ENCODE measurements at regions not wholly inside any gene's neighbourhood (a gene's known extent, or its start where the extent isn't known, plus 50 kb on each side); places are given as distances from the start of the nearest gene placed in this dataset.

DNA sequence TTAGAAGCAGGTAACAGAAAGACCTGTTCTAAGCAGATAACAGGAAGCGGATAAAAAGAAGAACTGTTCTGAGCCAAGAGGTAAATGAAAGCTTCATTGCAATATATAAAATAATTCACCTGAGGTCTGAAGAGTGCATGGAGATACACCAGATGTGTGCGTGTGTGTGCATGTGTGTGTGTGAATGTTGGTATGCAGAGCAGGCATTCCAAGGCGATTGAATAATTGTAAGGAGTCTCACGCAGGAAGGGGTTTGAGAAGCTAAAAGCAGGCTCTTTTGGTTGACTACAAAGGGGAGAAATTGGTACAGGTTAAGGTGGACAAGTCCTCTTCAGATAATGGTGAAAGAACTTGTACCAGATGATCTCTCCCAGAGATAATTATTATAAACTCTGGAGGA, 450.6 kb downstream of the DNAJB9 start:
- Histone ChIP-seq H3K9me3 (no peaks in the 10 kb centered on the region), H3K4me3 (replicated peaks in 1 of 3) (no peak overlapping the region), H3K27ac (no peak overlapping the region), H3K27me3 (no peaks in the 10 kb centered on the region), H3K36me3 (no peaks in the 10 kb centered on the region), H3K4me1 (no peaks in the 10 kb centered on the region)
- TF ChIP-seq POLR2A (IDR thresholded peaks at IDR 0.05): no peak
- TF ChIP-seq, protein P1, sequence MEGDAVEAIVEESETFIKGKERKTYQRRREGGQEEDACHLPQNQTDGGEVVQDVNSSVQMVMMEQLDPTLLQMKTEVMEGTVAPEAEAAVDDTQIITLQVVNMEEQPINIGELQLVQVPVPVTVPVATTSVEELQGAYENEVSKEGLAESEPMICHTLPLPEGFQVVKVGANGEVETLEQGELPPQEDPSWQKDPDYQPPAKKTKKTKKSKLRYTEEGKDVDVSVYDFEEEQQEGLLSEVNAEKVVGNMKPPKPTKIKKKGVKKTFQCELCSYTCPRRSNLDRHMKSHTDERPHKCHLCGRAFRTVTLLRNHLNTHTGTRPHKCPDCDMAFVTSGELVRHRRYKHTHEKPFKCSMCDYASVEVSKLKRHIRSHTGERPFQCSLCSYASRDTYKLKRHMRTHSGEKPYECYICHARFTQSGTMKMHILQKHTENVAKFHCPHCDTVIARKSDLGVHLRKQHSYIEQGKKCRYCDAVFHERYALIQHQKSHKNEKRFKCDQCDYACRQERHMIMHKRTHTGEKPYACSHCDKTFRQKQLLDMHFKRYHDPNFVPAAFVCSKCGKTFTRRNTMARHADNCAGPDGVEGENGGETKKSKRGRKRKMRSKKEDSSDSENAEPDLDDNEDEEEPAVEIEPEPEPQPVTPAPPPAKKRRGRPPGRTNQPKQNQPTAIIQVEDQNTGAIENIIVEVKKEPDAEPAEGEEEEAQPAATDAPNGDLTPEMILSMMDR (IDR thresholded peaks at IDR 0.05): no peak
- intact Hi-C loops (cut with DNase I): no loop called here
- 65 to 67% methylated on average over 4 of the region's 4 CpGs for WGBS, 2 donors
- no peak for DNase-seq

DNA sequence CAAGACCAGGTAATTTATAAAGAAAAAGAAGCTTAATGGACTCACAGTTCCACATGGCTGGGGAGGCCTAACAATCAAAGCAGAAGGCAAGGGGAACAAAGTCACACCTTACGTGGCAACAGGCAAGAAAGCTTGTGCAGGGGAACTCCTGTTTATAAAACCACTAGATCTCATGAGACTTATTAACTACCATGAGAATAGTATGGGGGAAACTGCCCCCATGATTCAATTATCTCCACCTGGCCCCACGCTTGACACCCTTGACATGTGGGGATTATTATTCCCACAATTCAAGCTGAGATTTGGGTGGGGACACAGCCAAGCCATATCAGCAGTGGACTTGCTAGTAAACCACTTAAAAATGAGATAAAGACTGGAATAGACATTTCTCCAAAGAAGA, 451.7 kb downstream of the DNAJB9 start:
- Histone ChIP-seq H3K4me3 (replicated peaks in 1 of 3) (no peak overlapping the region), H3K36me3 (no peaks in the 10 kb centered on the region), H3K4me1 (no peaks in the 10 kb centered on the region), H3K27me3 (no peaks in the 10 kb centered on the region), H3K27ac (no peak overlapping the region), H3K9me3 (no peaks in the 10 kb centered on the region)
- no peak for DNase-seq
- 82 to 87% methylated on average over 2 of the region's 2 CpGs for WGBS, 2 donors
- intact Hi-C loops (cut with DNase I): no loop called here
- no peak for TF ChIP-seq POLR2A (IDR thresholded peaks at IDR 0.05)
- TF ChIP-seq, protein P1 (IDR thresholded peaks at IDR 0.05): no peak

DNA sequence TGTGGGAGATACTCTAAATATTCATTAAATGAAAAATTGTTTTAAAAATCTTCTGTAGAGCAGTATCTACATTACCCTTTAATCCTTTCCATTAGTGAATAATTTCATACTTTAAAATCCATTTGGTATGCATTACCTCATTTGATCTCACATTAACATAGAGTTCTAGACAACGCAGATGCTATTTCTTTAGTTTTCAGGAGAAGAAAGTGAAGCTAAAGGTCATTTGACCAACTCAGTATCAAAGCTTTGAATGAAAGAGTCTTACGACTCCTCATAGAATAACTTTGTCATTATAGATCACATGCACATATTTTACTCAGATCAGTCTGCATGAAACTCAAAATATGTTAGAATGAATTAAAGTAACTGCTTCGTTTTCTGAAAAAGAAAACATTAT, 460.2 kb downstream of the DNAJB9 start:
- 79 to 85% methylated on average over 3 of the region's 3 CpGs for WGBS, 2 donors

DNA sequence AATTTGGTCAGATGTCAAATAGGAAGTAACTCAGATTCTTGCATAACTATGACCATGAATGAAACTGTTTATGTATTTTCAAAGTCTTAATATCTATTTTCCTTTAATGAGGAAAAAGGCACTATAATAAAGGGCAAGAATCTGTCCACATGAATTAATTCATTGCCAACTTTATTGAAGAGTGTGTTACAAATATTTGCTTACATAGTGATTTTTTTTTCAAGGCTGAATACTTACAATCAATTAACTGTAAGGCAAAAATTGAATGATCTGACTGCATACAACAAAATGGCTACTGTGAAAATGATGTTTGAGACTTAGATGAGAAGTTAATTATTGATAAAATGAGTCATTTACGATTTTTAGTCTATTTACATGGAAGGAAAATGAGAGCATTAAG, 475.0 kb downstream of the DNAJB9 start:
- intact Hi-C loops (cut with DNase I): no loop called here
- Histone ChIP-seq H3K36me3 (no peaks in the 10 kb centered on the region), H3K4me3 (replicated peaks in 1 of 3) (no peak overlapping the region), H3K27me3 (no peaks in the 10 kb centered on the region), H3K4me1 (no peaks in the 10 kb centered on the region), H3K27ac (no peak overlapping the region), H3K9me3 (no peaks in the 10 kb centered on the region)
- DNase-seq: no peak
- WGBS, 2 donors: 69 to 82% methylated on average over 1 of the region's 1 CpG
- no peak for TF ChIP-seq POLR2A (IDR thresholded peaks at IDR 0.05)
- TF ChIP-seq, protein P1 (IDR thresholded peaks at IDR 0.05): no peak

More for the DNA sequence above, 460.2 kb downstream of the DNAJB9 start:
- no peaks in the 10 kb centered on the region for H3K27me3 ChIP-seq
- H3K4me1 ChIP-seq: no peaks in the 10 kb centered on the region
- intact Hi-C loops (cut with DNase I): no loop called here
- DNase-seq: no peak
- no peaks in the 10 kb centered on the region for H3K36me3 ChIP-seq
- no peak overlapping the region for H3K27ac ChIP-seq
- no peak for TF ChIP-seq POLR2A (IDR thresholded peaks at IDR 0.05)
- TF ChIP-seq, protein P1 (IDR thresholded peaks at IDR 0.05): no peak
- H3K4me3 ChIP-seq (replicated peaks in 1 of 3): no peak overlapping the region
- no peaks in the 10 kb centered on the region for H3K9me3 ChIP-seq

DNA sequence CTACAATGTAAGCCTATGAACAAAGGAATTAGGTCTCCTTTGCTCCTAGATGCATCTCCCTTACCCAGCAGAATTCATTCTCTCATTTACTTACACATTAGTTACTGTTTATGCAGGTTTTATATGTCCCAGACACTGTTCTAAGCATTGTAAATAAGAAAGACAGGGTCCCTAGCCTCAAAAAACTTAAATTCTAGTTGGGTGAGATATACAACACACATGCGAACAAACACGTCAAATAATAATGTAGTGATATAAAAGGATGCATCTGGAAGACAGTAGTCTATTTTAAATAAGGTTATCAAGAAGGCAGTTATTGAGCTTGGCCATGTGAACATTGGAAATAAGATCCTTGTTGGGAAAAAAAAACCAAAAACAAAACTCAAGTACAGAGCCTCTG, 479.7 kb downstream of the DNAJB9 start:
- 90 to 95% methylated on average over 2 of the region's 2 CpGs for WGBS, 2 donors
- intact Hi-C loops (cut with DNase I): no loop called here
- DNase-seq: no peak

More for the DNA sequence above, 479.7 kb downstream of the DNAJB9 start:
- H3K27me3 ChIP-seq: no peaks in the 10 kb centered on the region
- no peak overlapping the region for H3K4me3 ChIP-seq (replicated peaks in 1 of 3)
- no peak for TF ChIP-seq POLR2A (IDR thresholded peaks at IDR 0.05)
- TF ChIP-seq, protein P1 (IDR thresholded peaks at IDR 0.05): no peak
- no peaks in the 10 kb centered on the region for H3K36me3 ChIP-seq
- H3K4me1 ChIP-seq: no peaks in the 10 kb centered on the region
- no peaks in the 10 kb centered on the region for H3K9me3 ChIP-seq
- H3K27ac ChIP-seq: no peak overlapping the region

Measured in thyroid gland (tissue), 4 donors.